SJSA1 (cell line): ENCODE measurements at regions not wholly inside any gene's neighbourhood (a gene's known extent, or its start where the extent isn't known, plus 50 kb on each side); places are given as distances from the start of the nearest gene placed in this dataset.

Experiments
- DNase-seq, 2 experiments: peaks; one replicate each; pipeline ENCODE4 v3.0.0-alpha.2; 2015 to 2020; ENCODE audit warnings: low spot score in 2 of 2, low read depth in 1 of 2
- H3K27ac ChIP-seq: fragments of 250-450 bp; sonication (Bioruptor Pico); 2 replicates; pipeline ENCODE4 v1.5.1; 2020; ENCODE audit warnings: mild to moderate bottlenecking, moderate library complexity
- H3K27me3 ChIP-seq: fragments of 250-450 bp; sonication (Bioruptor Pico); replicated peaks from 2 replicates; pipeline ENCODE4 v1.5.1; 2020; ENCODE audit warnings: mild to moderate bottlenecking, moderate library complexity
- H3K36me3 ChIP-seq: fragments of 250-450 bp; sonication (Bioruptor Pico); 2 replicates; pipeline ENCODE4 v1.5.1; 2020; ENCODE audit warnings: mild to moderate bottlenecking
- H3K4me1 ChIP-seq: fragments of 250-450 bp; sonication (Bioruptor Pico); replicated peaks from 2 replicates; pipeline ENCODE4 v1.6.1; 2021; ENCODE audit warnings: mild to moderate bottlenecking
- H3K4me3 ChIP-seq: fragments of 250-450 bp; sonication (Bioruptor Pico); 2 replicates; pipeline ENCODE4 v1.5.1; 2020; ENCODE audit warnings: mild to moderate bottlenecking
- H3K9me3 ChIP-seq: fragments of 250-450 bp; sonication (Bioruptor Pico); replicated peaks from 2 replicates; pipeline ENCODE4 v1.5.1; 2020; ENCODE audit warnings: mild to moderate bottlenecking

- no peaks in the 10 kb centered on the region for H3K27me3 ChIP-seq
- peaks cover 7% of the 10 kb centered on the region; the same call in 1 of the 2 replicates for H3K4me1 ChIP-seq
- no peaks in the 10 kb centered on the region for H3K9me3 ChIP-seq
- no peaks in the 10 kb centered on the region for H3K36me3 ChIP-seq
- no peak overlapping the region for H3K4me3 ChIP-seq
- no peak overlapping the region for H3K27ac ChIP-seq
- no peak for DNase-seq
Measured at GRCh38 chr21:28768753-28769152, 223.9 kb downstream of the LTN1 start.

DNA sequence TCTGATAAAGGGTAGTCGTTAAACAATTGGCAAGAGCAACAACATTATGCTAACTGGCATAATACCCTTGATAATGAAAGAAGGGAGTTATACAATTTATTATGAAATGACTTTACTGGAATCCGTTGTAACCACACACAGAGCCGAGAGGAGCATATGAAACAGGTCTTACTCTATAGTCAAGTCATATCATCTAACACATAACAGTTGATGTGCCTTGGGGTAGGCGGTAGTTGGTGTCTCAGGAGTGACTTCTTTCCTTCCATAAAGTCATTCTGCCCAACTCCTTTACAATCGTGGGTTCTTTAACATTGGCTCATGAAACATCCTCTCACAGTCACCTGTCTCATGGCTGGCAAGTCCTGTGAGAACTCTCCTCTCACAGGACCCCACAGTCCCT, 225.2 kb downstream of the LTN1 start:
- no peak for DNase-seq
- H3K27me3 ChIP-seq, result no peaks in the 10 kb centered on the region
- H3K4me3 ChIP-seq, result no peak overlapping the region
- no peak overlapping the region for H3K27ac ChIP-seq
- H3K36me3 ChIP-seq, result no peaks in the 10 kb centered on the region
- peaks cover 7% of the 10 kb centered on the region; the same call in 1 of the 2 replicates for H3K4me1 ChIP-seq
- no peaks in the 10 kb centered on the region for H3K9me3 ChIP-seq

DNA sequence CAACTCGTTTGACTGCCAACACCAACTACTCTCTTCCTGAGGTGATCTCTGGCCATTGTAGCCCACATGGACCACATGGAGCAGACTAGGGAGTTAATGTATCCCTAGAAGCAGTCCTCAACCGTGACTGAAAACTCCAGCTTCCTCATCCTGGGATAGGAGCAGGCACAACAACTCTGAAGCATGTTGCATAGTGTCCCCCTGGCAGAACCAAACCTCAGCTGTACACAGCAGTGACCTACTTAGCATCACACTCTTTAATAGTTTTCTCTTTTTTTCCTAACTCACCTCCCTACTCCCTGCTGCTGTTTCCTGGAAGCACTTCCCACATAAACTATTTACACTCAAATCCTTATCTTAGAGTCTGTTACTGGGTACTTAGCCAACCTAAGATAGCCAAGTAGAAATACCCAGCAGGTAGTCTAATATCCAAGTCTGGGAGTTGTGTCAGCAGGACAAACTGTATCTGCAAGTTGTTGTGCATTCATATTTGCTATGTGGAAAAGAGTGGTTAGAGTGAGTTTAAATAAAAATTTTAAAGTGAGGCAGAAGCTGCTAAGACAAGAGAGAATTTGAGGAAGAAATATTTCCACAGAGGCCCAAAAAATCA, 228.8 kb downstream of the LTN1 start:
- no peak overlapping the region for H3K27ac ChIP-seq
- H3K36me3 ChIP-seq, result no peaks in the 10 kb centered on the region
- DNase-seq, result no peak
- H3K9me3 ChIP-seq, result no peaks in the 10 kb centered on the region
- no peaks in the 10 kb centered on the region for H3K4me1 ChIP-seq
- H3K27me3 ChIP-seq, result no peaks in the 10 kb centered on the region
- H3K4me3 ChIP-seq, result no peak overlapping the region

GRCh38 chr21:28762357-28762735, 230.3 kb downstream of the LTN1 start:
- no peaks in the 10 kb centered on the region for H3K9me3 ChIP-seq
- H3K36me3 ChIP-seq, result no peaks in the 10 kb centered on the region
- no peaks in the 10 kb centered on the region for H3K4me1 ChIP-seq
- H3K27ac ChIP-seq, result no peak overlapping the region
- no peak for DNase-seq
- no peaks in the 10 kb centered on the region for H3K27me3 ChIP-seq
- no peak overlapping the region for H3K4me3 ChIP-seq

DNA sequence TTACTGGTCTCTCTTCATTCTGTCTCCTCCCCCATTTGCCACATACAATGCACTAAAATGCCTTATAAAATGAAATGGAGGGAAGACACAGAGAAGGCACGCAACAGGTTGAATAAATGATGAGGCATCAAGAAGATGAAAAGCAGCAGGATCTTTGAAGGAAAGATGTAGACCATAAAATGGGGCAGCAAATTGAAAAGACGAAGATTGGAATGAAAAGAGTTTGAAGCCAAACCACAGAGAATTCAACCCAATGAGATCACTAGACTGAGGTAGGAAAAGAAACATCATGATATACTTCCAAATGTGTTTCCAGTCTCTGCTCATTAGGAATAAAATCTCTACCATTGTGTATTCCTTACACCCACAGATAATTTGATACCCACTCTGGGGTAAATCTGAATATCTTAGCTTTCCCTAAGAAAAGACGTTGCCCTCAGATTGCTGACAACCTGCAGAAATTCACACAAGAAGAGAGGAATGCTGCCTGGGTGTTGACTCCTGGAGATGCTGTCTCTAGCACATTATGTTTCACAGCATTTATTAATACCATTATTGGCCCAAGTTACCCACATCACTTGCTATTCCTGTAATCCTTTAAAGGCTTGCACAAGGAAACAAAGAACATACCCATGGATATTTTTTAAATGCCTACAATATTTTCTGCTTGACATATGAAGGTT, 230.9 kb downstream of the LTN1 start:
- DNase-seq, result no peak
- H3K4me1 ChIP-seq, result no peaks in the 10 kb centered on the region
- no peak overlapping the region for H3K4me3 ChIP-seq
- no peak overlapping the region for H3K27ac ChIP-seq
- no peaks in the 10 kb centered on the region for H3K36me3 ChIP-seq
- no peaks in the 10 kb centered on the region for H3K9me3 ChIP-seq
- no peaks in the 10 kb centered on the region for H3K27me3 ChIP-seq

- Histone ChIP-seq H3K27ac (no peak overlapping the region), H3K27me3 (no peaks in the 10 kb centered on the region), H3K9me3 (0 out of 2 replicates have a peak, but pooled peaks cover 2% of the 10 kb centered on the region), H3K36me3 (no peaks in the 10 kb centered on the region), H3K4me1 (peaks cover 7% of the 10 kb centered on the region), H3K4me3 (no peak overlapping the region)
- no peak for DNase-seq
Measured at GRCh38 chr21:28758883-28759242, 233.8 kb downstream of the LTN1 start.

GRCh38 chr21:28758042-28758882, 234.4 kb downstream of the LTN1 start:
- H3K27me3 ChIP-seq, result no peaks in the 10 kb centered on the region
- no peaks in the 10 kb centered on the region for H3K36me3 ChIP-seq
- H3K4me1 ChIP-seq, result peaks cover 7% of the 10 kb centered on the region
- H3K9me3 ChIP-seq, result 0 out of 2 replicates have a peak, but pooled peaks cover 2% of the 10 kb centered on the region
- no peak overlapping the region for H3K4me3 ChIP-seq
- no peak overlapping the region for H3K27ac ChIP-seq
- DNase-seq, result no peak

DNA sequence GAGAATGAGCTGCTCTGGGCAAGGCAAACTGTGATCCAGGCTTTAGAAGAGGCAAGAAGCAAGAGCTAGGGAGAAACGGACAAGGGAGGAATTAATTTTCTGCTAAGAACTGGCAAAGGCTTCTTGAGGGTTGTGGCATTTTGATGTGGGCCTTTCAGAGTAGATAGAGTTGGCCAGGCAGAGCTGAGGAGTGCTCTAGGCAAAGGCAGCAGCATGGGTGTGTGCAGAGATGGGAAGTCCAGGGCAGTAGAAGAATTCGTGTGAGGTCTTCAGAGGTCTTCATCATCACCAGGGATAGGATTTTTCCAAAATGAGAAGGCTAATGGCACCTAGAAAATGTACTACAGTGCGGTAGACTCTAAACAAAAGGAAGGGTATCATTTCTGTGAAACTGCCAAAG, 237.8 kb downstream of the LTN1 start:
- DNase-seq, result no peak
- H3K9me3 ChIP-seq, result 0 out of 2 replicates have a peak, but pooled peaks cover 2% of the 10 kb centered on the region
- no peaks in the 10 kb centered on the region for H3K27me3 ChIP-seq
- H3K4me3 ChIP-seq, result no peak overlapping the region
- H3K27ac ChIP-seq, result peak overlapping the region; percentile 43; the same call in 1 of the 2 replicates
- no peaks in the 10 kb centered on the region for H3K36me3 ChIP-seq
- peaks cover 7% of the 10 kb centered on the region for H3K4me1 ChIP-seq

GRCh38 chr21:28754127-28754611, 238.5 kb downstream of the LTN1 start:
- H3K27ac ChIP-seq, result no peak overlapping the region; the same call in 1 of the 2 replicates
- H3K36me3 ChIP-seq, result no peaks in the 10 kb centered on the region
- H3K4me1 ChIP-seq, result peaks cover 7% of the 10 kb centered on the region
- H3K27me3 ChIP-seq, result no peaks in the 10 kb centered on the region
- peak; percentile 18 to 44 for DNase-seq
- no peak overlapping the region for H3K4me3 ChIP-seq
- 0 out of 2 replicates have a peak, but pooled peaks cover 2% of the 10 kb centered on the region for H3K9me3 ChIP-seq

- Histone ChIP-seq H3K4me1 (peaks cover 7% of the 10 kb centered on the region), H3K27ac (no peak overlapping the region), H3K9me3 (0 out of 2 replicates have a peak, but pooled peaks cover 2% of the 10 kb centered on the region), H3K36me3 (no peaks in the 10 kb centered on the region), H3K27me3 (no peaks in the 10 kb centered on the region), H3K4me3 (no peak overlapping the region)
- no peak for DNase-seq
Measured at GRCh38 chr21:28752131-28752530, 240.5 kb downstream of the LTN1 start.

DNA sequence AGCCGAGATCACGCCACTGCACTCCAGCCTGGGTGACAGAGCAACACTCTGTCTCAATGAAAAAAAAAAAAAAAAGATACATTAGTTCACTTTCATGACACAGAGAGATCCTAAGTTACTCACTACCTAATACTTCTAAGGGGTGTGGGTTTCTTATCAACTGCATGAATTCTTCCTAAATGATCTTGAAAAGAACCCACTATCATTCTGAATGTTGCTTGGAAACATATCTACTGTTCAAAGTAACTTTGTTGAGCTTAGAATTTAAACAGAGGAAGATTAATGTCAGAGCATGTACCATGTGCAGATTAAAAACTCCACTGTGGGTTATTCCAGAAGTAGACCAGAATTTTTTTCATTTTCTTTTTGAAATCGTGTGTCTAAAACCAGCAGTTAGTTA, 241.5 kb downstream of the LTN1 start:
- Histone ChIP-seq H3K36me3 (no peaks in the 10 kb centered on the region), H3K4me3 (no peak overlapping the region), H3K4me1 (peaks cover 7% of the 10 kb centered on the region), H3K27ac (no peak overlapping the region), H3K27me3 (no peaks in the 10 kb centered on the region), H3K9me3 (0 out of 2 replicates have a peak, but pooled peaks cover 2% of the 10 kb centered on the region)
- no peak for DNase-seq

DNA sequence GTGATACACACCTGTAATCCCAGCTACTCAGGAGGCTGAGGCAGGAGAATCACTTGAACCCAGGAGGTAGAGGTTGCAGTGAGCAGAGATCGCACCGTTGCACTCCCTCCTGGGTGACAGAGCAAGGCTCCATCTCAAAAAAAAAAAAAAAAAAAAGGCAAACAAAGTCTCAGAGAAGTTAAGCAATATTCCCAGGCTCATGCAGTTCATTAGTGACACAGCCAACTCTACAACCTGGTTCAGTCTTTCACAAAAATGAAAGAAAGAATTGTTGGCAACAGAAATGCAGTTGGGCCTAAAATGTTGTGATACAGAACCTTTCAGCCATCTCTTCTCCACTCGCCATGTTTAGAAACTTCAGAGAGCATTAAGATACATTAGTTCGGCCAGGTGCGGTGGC, 242.1 kb downstream of the LTN1 start:
- peaks cover 7% of the 10 kb centered on the region for H3K4me1 ChIP-seq

GRCh38 chr21:28749536-28749935, 243.1 kb downstream of the LTN1 start:
- H3K9me3 ChIP-seq, result no peaks in the 10 kb centered on the region
- H3K27me3 ChIP-seq, result no peaks in the 10 kb centered on the region
- H3K4me3 ChIP-seq, result no peak overlapping the region
- H3K4me1 ChIP-seq, result peaks cover 4% of the 10 kb centered on the region
- no peak overlapping the region for H3K27ac ChIP-seq
- no peaks in the 10 kb centered on the region for H3K36me3 ChIP-seq
- no peak for DNase-seq

More for the DNA sequence above, 242.1 kb downstream of the LTN1 start:
- no peaks in the 10 kb centered on the region for H3K27me3 ChIP-seq
- H3K9me3 ChIP-seq, result 0 out of 2 replicates have a peak, but pooled peaks cover 1% of the 10 kb centered on the region
- no peaks in the 10 kb centered on the region for H3K36me3 ChIP-seq
- no peak overlapping the region for H3K27ac ChIP-seq
- no peak for DNase-seq
- no peak overlapping the region for H3K4me3 ChIP-seq

- Histone ChIP-seq H3K27ac (no peak overlapping the region), H3K4me1 (peaks cover 4% of the 10 kb centered on the region), H3K27me3 (no peaks in the 10 kb centered on the region), H3K36me3 (no peaks in the 10 kb centered on the region), H3K9me3 (no peaks in the 10 kb centered on the region), H3K4me3 (no peak overlapping the region)
- no peak for DNase-seq
Measured at GRCh38 chr21:28747464-28747863, 245.2 kb downstream of the LTN1 start.
